GM23338 (cell line): ENCODE measurements at regions not wholly inside any gene's neighbourhood (a gene's known extent, or its start where the extent isn't known, plus 50 kb on each side); places are given as distances from the start of the nearest gene placed in this dataset.

Source experiments
- ATAC-seq: fragments of 200-7000 bp; cut with Tn5 transposase; 3 replicates; pipeline ENCODE4 v1.9.1; 2020
- DNase-seq: peaks from one replicate; pipeline ENCODE4 v3.0.0-alpha.2; 2015; ENCODE audit warnings: low spot score
- H2AFZ ChIP-seq: fragments of 200-600 bp; sonication (generic); 2 replicates; pipeline ENCODE4 v1.8.0; 2016; ENCODE audit warnings: antibody characterized with exemption, mild to moderate bottlenecking, moderate library complexity
- H3F3A ChIP-seq: fragments of 200-600 bp; sonication (generic); replicated peaks from 2 replicates; pipeline ENCODE4 v1.8.0; 2017; ENCODE audit warnings: antibody characterized with exemption, mixed run types, low read depth
- H3K27ac ChIP-seq: fragments of 200-600 bp; sonication (generic); 2 replicates; pipeline ENCODE4 v1.6.1; 2016; ENCODE audit warnings: low read depth
- H3K27me3 ChIP-seq: fragments of 200-600 bp; sonication (generic); 2 replicates; pipeline ENCODE4 v1.8.0; 2016; ENCODE audit warnings: mild to moderate bottlenecking, mixed run types, moderate library complexity; ENCODE audit not compliant: insufficient read depth
- H3K36me3 ChIP-seq: fragments of 200-600 bp; sonication (generic); 2 replicates; pipeline ENCODE4 v1.8.0; 2016; ENCODE audit warnings: mild to moderate bottlenecking; ENCODE audit not compliant: insufficient read depth
- H3K4me1 ChIP-seq: fragments of 200-600 bp; sonication (generic); 2 replicates; pipeline ENCODE4 v1.8.0; 2016; ENCODE audit warnings: mild to moderate bottlenecking, moderate library complexity; ENCODE audit not compliant: insufficient read depth
- H3K4me2 ChIP-seq: fragments of 200-600 bp; sonication (generic); 2 replicates; pipeline ENCODE4 v1.7.1; 2017; ENCODE audit warnings: mixed run types
- H3K4me3 ChIP-seq: fragments of 200-600 bp; sonication (generic); 2 replicates; pipeline ENCODE4 v1.6.1; 2016; ENCODE audit warnings: mixed run types
- H3K79me2 ChIP-seq: fragments of 200-600 bp; sonication (generic); replicated peaks from 2 replicates; pipeline ENCODE4 v1.8.0; 2017; ENCODE audit warnings: mild to moderate bottlenecking; ENCODE audit not compliant: insufficient read depth
- H3K9me2 ChIP-seq: fragments of 200-600 bp; sonication (generic); 2 replicates; pipeline ENCODE4 v1.8.0; 2017; ENCODE audit not compliant: insufficient read depth
- H4K20me1 ChIP-seq: fragments of 200-600 bp; sonication (generic); replicated peaks from 2 replicates; pipeline ENCODE4 v1.8.0; 2017; ENCODE audit warnings: mild to moderate bottlenecking; ENCODE audit not compliant: insufficient read depth
- H3K27ac Mint-ChIP-seq: 2 replicates; pipeline ENCODE4 v1.8.0; 2020; ENCODE audit warnings: inconsistent platforms, mild to moderate bottlenecking, moderate library complexity, mixed read lengths
- H3K27me3 Mint-ChIP-seq: 3 replicates; pipeline ENCODE4 v1.8.0; 2022; ENCODE audit warnings: low read depth, mild to moderate bottlenecking, moderate library complexity, mixed read lengths, inconsistent platforms; ENCODE audit not compliant: insufficient read depth, poor library complexity
- H3K36me3 Mint-ChIP-seq: 3 replicates; pipeline ENCODE4 v1.8.0; 2021; ENCODE audit warnings: low read depth, mild to moderate bottlenecking, inconsistent platforms, moderate library complexity, mixed read lengths
- H3K4me1 Mint-ChIP-seq: 3 replicates; pipeline ENCODE4 v1.8.0; 2020; ENCODE audit warnings: mild to moderate bottlenecking, inconsistent platforms, mixed read lengths
- H3K4me3 Mint-ChIP-seq: 3 replicates; pipeline ENCODE4 v1.8.0; 2021; ENCODE audit warnings: moderate library complexity, mild to moderate bottlenecking, inconsistent platforms, mixed read lengths
- H3K9me3 Mint-ChIP-seq: 3 replicates; pipeline ENCODE4 v1.8.0; 2020; ENCODE audit warnings: moderate library complexity, mild to moderate bottlenecking, inconsistent platforms, mixed read lengths
- CREB1 ChIP-seq: fragments of 250-450 bp; sonication (Bioruptor Pico); IDR thresholded peaks from 2 replicates; pipeline ENCODE4 v1.5.0; 2020; ENCODE audit warnings: low read depth, mild to moderate bottlenecking, moderate library complexity
- EZH2 ChIP-seq: fragments of 200-600 bp; sonication (generic); IDR thresholded peaks from one replicate; pipeline ENCODE4 v1.8.0; 2017; ENCODE audit warnings: antibody characterized with exemption, mild to moderate bottlenecking, low read depth; ENCODE audit not compliant: unreplicated experiment
- EZH2phosphoT487 ChIP-seq: fragments of 200-600 bp; sonication (generic); IDR thresholded peaks from one replicate; pipeline ENCODE4 v1.8.1; 2018; ENCODE audit warnings: antibody characterized with exemption; ENCODE audit not compliant: unreplicated experiment
- JUNB ChIP-seq: IDR thresholded peaks from one replicate; pipeline ENCODE4 v1.6.1; 2016; ENCODE audit warnings: antibody characterized with exemption; ENCODE audit not compliant: unreplicated experiment
- NANOG ChIP-seq: IDR thresholded peaks from 2 replicates; pipeline ENCODE4 v1.6.1; 2016; ENCODE audit warnings: antibody characterized with exemption, borderline replicate concordance
- POLR2AphosphoS5 ChIP-seq: IDR thresholded peaks from 2 replicates; pipeline ENCODE4 v1.6.1; 2016; ENCODE audit warnings: antibody characterized with exemption, low read depth
- STAT1 ChIP-seq: IDR thresholded peaks from one replicate; pipeline ENCODE4 v1.6.1; 2016; ENCODE audit warnings: antibody characterized with exemption; ENCODE audit not compliant: unreplicated experiment
- ZNF331 ChIP-seq: fragments of 250-450 bp; sonication (Bioruptor Pico); IDR thresholded peaks from 2 replicates; pipeline ENCODE4 v1.5.0; 2020; ENCODE audit warnings: low read depth, mild to moderate bottlenecking, moderate library complexity
- TF ChIP-seq, protein P1 (sequence below): IDR thresholded peaks from one replicate; pipeline ENCODE4 v1.6.1; 2018; ENCODE audit warnings: antibody characterized with exemption; ENCODE audit not compliant: unreplicated experiment
- TF ChIP-seq, protein P2 (sequence below): fragments of 250-450 bp; sonication (Bioruptor Pico); IDR thresholded peaks from 2 replicates; pipeline ENCODE4 v1.5.0; 2020; ENCODE audit warnings: mild to moderate bottlenecking, moderate library complexity
- TF ChIP-seq, protein P3 (sequence below): IDR thresholded peaks from 2 replicates; pipeline ENCODE4 v1.6.1; 2016; ENCODE audit warnings: antibody characterized with exemption
- TF ChIP-seq, protein P4 (sequence below), 2 experiments: fragments of 200-600 bp in 1 of 2; sonication (generic) in 1 of 2; conservative IDR thresholded peaks; 2 replicates each; pipeline versions ENCODE4 v1.5.1 to v1.6.1; 2016 to 2017; ENCODE audit warnings: antibody characterized with exemption in 2 of 2, low read depth in 2 of 2, mild to moderate bottlenecking in 2 of 2, moderate library complexity in 1 of 2

DNA sequence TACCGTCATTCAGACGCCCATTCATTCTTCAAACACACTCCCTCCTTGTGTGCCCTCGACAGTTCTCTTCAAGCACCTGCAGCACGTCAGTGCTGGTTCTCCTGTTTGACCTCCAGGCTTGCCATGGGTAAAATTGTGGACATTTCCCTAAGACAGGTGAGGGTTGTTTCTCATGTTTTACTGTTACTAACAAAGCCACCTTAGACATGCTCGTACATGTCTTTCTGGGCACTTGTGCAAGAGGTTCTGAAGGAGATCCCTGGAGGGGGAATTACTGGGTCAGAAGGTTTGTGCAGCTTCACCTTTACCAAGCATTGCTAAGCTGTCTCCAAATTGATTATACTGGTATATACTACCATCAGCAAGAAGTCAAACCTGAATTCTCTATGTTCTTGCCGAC is 189.7 kb upstream of the TMEM45B start:
- Histone ChIP-seq H2AFZ (peak overlapping the region; percentile 91), H3K9me2 (0 out of 2 replicates have a peak, but pooled peaks cover 3% of the 10 kb centered on the region), H3K36me3 (no peaks in the 10 kb centered on the region; the same call in 1 of the 2 replicates), H3K4me2 (no peak overlapping the region), H3K4me3 (no peak overlapping the region), H3K27me3 (no peaks in the 10 kb centered on the region), H3K4me1 (no peaks in the 10 kb centered on the region), H4K20me1 (no peaks in the 10 kb centered on the region), H3K27ac (no peak overlapping the region), H3K79me2 (no peaks in the 10 kb centered on the region), H3F3A (no peaks in the 10 kb centered on the region)
- H3K36me3 Mint-ChIP-seq = no peaks in the 10 kb centered on the region
- no peak for ATAC-seq
- peaks cover 3% of the 10 kb centered on the region; the same call in 2 of the 3 replicates for H3K4me1 Mint-ChIP-seq
- no peak overlapping the region for H3K27ac Mint-ChIP-seq
- TF ChIP-seq EZH2phosphoT487 (no peak), CREB1 (CRISPR knock-in tag) (no peak), JUNB (no peak), POLR2AphosphoS5 (no peak), STAT1 (no peak), EZH2 (no peak), ZNF331 (CRISPR knock-in tag) (no peak), NANOG (no peak)
- TF ChIP-seq, protein P1, sequence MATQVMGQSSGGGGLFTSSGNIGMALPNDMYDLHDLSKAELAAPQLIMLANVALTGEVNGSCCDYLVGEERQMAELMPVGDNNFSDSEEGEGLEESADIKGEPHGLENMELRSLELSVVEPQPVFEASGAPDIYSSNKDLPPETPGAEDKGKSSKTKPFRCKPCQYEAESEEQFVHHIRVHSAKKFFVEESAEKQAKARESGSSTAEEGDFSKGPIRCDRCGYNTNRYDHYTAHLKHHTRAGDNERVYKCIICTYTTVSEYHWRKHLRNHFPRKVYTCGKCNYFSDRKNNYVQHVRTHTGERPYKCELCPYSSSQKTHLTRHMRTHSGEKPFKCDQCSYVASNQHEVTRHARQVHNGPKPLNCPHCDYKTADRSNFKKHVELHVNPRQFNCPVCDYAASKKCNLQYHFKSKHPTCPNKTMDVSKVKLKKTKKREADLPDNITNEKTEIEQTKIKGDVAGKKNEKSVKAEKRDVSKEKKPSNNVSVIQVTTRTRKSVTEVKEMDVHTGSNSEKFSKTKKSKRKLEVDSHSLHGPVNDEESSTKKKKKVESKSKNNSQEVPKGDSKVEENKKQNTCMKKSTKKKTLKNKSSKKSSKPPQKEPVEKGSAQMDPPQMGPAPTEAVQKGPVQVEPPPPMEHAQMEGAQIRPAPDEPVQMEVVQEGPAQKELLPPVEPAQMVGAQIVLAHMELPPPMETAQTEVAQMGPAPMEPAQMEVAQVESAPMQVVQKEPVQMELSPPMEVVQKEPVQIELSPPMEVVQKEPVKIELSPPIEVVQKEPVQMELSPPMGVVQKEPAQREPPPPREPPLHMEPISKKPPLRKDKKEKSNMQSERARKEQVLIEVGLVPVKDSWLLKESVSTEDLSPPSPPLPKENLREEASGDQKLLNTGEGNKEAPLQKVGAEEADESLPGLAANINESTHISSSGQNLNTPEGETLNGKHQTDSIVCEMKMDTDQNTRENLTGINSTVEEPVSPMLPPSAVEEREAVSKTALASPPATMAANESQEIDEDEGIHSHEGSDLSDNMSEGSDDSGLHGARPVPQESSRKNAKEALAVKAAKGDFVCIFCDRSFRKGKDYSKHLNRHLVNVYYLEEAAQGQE = no peak
- TF ChIP-seq, protein P2, sequence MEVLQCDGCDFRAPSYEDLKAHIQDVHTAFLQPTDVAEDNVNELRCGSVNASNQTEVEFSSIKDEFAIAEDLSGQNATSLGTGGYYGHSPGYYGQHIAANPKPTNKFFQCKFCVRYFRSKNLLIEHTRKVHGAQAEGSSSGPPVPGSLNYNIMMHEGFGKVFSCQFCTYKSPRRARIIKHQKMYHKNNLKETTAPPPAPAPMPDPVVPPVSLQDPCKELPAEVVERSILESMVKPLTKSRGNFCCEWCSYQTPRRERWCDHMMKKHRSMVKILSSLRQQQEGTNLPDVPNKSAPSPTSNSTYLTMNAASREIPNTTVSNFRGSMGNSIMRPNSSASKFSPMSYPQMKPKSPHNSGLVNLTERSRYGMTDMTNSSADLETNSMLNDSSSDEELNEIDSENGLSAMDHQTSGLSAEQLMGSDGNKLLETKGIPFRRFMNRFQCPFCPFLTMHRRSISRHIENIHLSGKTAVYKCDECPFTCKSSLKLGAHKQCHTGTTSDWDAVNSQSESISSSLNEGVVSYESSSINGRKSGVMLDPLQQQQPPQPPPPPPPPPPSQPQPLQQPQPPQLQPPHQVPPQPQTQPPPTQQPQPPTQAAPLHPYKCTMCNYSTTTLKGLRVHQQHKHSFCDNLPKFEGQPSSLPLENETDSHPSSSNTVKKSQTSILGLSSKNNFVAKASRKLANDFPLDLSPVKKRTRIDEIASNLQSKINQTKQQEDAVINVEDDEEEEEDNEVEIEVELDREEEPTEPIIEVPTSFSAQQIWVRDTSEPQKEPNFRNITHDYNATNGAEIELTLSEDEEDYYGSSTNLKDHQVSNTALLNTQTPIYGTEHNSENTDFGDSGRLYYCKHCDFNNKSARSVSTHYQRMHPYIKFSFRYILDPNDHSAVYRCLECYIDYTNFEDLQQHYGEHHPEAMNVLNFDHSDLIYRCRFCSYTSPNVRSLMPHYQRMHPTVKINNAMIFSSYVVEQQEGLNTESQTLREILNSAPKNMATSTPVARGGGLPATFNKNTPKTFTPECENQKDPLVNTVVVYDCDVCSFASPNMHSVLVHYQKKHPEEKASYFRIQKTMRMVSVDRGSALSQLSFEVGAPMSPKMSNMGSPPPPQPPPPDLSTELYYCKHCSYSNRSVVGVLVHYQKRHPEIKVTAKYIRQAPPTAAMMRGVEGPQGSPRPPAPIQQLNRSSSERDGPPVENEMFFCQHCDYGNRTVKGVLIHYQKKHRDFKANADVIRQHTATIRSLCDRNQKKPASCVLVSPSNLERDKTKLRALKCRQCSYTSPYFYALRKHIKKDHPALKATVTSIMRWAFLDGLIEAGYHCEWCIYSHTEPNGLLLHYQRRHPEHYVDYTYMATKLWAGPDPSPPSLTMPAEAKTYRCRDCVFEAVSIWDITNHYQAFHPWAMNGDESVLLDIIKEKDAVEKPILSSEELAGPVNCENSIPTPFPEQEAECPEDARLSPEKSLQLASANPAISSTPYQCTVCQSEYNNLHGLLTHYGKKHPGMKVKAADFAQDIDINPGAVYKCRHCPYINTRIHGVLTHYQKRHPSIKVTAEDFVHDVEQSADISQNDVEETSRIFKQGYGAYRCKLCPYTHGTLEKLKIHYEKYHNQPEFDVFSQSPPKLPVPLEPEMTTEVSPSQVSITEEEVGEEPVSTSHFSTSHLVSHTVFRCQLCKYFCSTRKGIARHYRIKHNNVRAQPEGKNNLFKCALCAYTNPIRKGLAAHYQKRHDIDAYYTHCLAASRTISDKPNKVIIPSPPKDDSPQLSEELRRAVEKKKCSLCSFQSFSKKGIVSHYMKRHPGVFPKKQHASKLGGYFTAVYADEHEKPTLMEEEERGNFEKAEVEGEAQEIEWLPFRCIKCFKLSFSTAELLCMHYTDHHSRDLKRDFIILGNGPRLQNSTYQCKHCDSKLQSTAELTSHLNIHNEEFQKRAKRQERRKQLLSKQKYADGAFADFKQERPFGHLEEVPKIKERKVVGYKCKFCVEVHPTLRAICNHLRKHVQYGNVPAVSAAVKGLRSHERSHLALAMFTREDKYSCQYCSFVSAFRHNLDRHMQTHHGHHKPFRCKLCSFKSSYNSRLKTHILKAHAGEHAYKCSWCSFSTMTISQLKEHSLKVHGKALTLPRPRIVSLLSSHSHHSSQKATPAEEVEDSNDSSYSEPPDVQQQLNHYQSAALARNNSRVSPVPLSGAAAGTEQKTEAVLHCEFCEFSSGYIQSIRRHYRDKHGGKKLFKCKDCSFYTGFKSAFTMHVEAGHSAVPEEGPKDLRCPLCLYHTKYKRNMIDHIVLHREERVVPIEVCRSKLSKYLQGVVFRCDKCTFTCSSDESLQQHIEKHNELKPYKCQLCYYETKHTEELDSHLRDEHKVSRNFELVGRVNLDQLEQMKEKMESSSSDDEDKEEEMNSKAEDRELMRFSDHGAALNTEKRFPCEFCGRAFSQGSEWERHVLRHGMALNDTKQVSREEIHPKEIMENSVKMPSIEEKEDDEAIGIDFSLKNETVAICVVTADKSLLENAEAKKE (CRISPR knock-in tag) = no peak
- TF ChIP-seq, protein P3, sequence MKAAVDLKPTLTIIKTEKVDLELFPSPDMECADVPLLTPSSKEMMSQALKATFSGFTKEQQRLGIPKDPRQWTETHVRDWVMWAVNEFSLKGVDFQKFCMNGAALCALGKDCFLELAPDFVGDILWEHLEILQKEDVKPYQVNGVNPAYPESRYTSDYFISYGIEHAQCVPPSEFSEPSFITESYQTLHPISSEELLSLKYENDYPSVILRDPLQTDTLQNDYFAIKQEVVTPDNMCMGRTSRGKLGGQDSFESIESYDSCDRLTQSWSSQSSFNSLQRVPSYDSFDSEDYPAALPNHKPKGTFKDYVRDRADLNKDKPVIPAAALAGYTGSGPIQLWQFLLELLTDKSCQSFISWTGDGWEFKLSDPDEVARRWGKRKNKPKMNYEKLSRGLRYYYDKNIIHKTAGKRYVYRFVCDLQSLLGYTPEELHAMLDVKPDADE = no peak
- TF ChIP-seq, protein P4, sequence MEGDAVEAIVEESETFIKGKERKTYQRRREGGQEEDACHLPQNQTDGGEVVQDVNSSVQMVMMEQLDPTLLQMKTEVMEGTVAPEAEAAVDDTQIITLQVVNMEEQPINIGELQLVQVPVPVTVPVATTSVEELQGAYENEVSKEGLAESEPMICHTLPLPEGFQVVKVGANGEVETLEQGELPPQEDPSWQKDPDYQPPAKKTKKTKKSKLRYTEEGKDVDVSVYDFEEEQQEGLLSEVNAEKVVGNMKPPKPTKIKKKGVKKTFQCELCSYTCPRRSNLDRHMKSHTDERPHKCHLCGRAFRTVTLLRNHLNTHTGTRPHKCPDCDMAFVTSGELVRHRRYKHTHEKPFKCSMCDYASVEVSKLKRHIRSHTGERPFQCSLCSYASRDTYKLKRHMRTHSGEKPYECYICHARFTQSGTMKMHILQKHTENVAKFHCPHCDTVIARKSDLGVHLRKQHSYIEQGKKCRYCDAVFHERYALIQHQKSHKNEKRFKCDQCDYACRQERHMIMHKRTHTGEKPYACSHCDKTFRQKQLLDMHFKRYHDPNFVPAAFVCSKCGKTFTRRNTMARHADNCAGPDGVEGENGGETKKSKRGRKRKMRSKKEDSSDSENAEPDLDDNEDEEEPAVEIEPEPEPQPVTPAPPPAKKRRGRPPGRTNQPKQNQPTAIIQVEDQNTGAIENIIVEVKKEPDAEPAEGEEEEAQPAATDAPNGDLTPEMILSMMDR (conservative IDR thresholded peaks at IDR 0.05; ENCODE audit: low read depth in 2 of 2) = no peak
- no peak for DNase-seq
- no peaks in the 10 kb centered on the region for H3K27me3 Mint-ChIP-seq
- H3K4me3 Mint-ChIP-seq = no peak overlapping the region
- 0 out of 3 replicates have a peak, but pooled peaks cover 3% of the 10 kb centered on the region for H3K9me3 Mint-ChIP-seq
